A673 (cell line): ENCODE measurements at regions not wholly inside any gene's neighbourhood (a gene's known extent, or its start where the extent isn't known, plus 50 kb on each side); places are given as distances from the start of the nearest gene placed in this dataset.

Experiments used
- BruUV-seq: library from RNA; stranded (reverse); fragments of 400-500 nt; replicated peaks from 2 replicates; lab custom pipeline; 2021; lab: Mats Ljungman, UMichigan
- CTCF ChIA-PET: fragments of 300-600 bp; sonication (Branson Sonifier 250); formaldehyde crosslinking; loops from one replicate; lab custom pipeline; 2022; ENCODE audit warnings: antibody characterized with exemption; lab: Charles Lee
- POLR2A ChIA-PET: fragments of 300-600 bp; sonication (Branson Sonifier 250); formaldehyde crosslinking; loops from one replicate; lab custom pipeline; 2022; ENCODE audit warnings: antibody characterized with exemption; ENCODE audit not compliant: low non-redundant PET; lab: Charles Lee
- DNase-seq: peaks from one replicate; pipeline ENCODE4 v3.0.0-alpha.2; 2015; ENCODE audit warnings: low spot score
- H3K27ac ChIP-seq: fragments of 200-600 bp; sonication (generic); 2 replicates; pipeline ENCODE4 v1.5.1; 2016; ENCODE audit warnings: mixed run types, low read depth, mild to moderate bottlenecking, mixed read lengths, antibody characterized with exemption, low read length; ENCODE audit not compliant: poor library complexity, severe bottlenecking
- H3K27me3 ChIP-seq: fragments of 200-600 bp; sonication (generic); replicated peaks from 2 replicates; pipeline ENCODE4 v1.6.1; 2017; ENCODE audit warnings: mixed run types, low read depth, mild to moderate bottlenecking, mixed read lengths, antibody characterized with exemption, low read length; ENCODE audit not compliant: insufficient read depth, poor library complexity
- H3K36me3 ChIP-seq: fragments of 200-600 bp; sonication (generic); 2 replicates; pipeline ENCODE4 v1.6.1; 2016; ENCODE audit warnings: mixed run types, mild to moderate bottlenecking, mixed read lengths, antibody characterized with exemption, low read length; ENCODE audit not compliant: insufficient read depth, poor library complexity, severe bottlenecking
- H3K4me1 ChIP-seq: fragments of 200-600 bp; sonication (generic); 2 replicates; pipeline ENCODE4 v1.6.1; 2017; ENCODE audit warnings: mixed run types, mild to moderate bottlenecking, mixed read lengths, antibody characterized with exemption, low read length; ENCODE audit not compliant: insufficient read depth, poor library complexity, severe bottlenecking
- H3K4me3 ChIP-seq: fragments of 200-600 bp; sonication (generic); 2 replicates; pipeline ENCODE4 v1.5.1; 2016; ENCODE audit warnings: low read depth, mixed run types, mild to moderate bottlenecking, mixed read lengths, low read length; ENCODE audit not compliant: poor library complexity, severe bottlenecking
- H3K9me3 ChIP-seq: fragments of 200-600 bp; sonication (generic); 2 replicates; pipeline ENCODE4 v1.6.1; 2016; ENCODE audit warnings: mixed run types, low read depth, mild to moderate bottlenecking, mixed read lengths, antibody characterized with exemption, low read length; ENCODE audit not compliant: poor library complexity, severe bottlenecking
- CTCF ChIP-seq: fragments of 300-800, 200-600 bp; sonication (generic); conservative IDR thresholded peaks from 2 replicates; pipeline ENCODE4 v1.5.1; 2017; ENCODE audit warnings: low read depth, mild to moderate bottlenecking, antibody characterized with exemption, low read length, moderate library complexity, mixed read lengths
- EZH2 ChIP-seq: fragments of 200-600 bp; sonication (generic); IDR thresholded peaks from 2 replicates; pipeline ENCODE4 v1.6.1; 2017; ENCODE audit warnings: borderline replicate concordance, low read depth, mild to moderate bottlenecking, mixed read lengths, antibody characterized with exemption, low read length; ENCODE audit not compliant: poor library complexity, severe bottlenecking
- intact Hi-C: fragments of 100-400 bp; cut with micrococcal nuclease; formaldehyde crosslinking; loops from one replicate; pipeline ENCODE4 v1.10.0; 2022; ENCODE audit not compliant: unreplicated experiment

GRCh38 chr9:90734631-90735030 lies 67.0 kb upstream of the SYK start:
- Histone ChIP-seq H3K36me3 (no peaks in the 10 kb centered on the region), H3K4me3 (no peak overlapping the region), H3K4me1 (no peaks in the 10 kb centered on the region), H3K27ac (no peak overlapping the region), H3K27me3 (peaks cover 5% of the 10 kb centered on the region), H3K9me3 (no peaks in the 10 kb centered on the region)
- intact Hi-C loops: no loop called here
- TF ChIP-seq EZH2: no peak
- TF ChIP-seq CTCF: no peak
- DNase-seq: no peak
- ChIA-PET POLR2A (no interaction called here), CTCF (no interaction called here)
- BruUV-seq: no TSS peak

GRCh38 chr9:90729351-90729750 lies 72.3 kb upstream of the SYK start:
- TF ChIP-seq EZH2 (no peak), CTCF (no peak)
- CTCF ChIA-PET: no interaction called here
- no peak for DNase-seq
- intact Hi-C loops: no loop called here
- Histone ChIP-seq H3K4me3 (no peak overlapping the region), H3K9me3 (no peaks in the 10 kb centered on the region), H3K4me1 (no peaks in the 10 kb centered on the region), H3K27ac (no peak overlapping the region), H3K27me3 (peaks cover 5% of the 10 kb centered on the region), H3K36me3 (no peaks in the 10 kb centered on the region)
- no TSS peak for BruUV-seq
- POLR2A ChIA-PET: no interaction called here

- Histone ChIP-seq H3K4me1 (no peaks in the 10 kb centered on the region), H3K4me3 (no peak overlapping the region), H3K36me3 (no peaks in the 10 kb centered on the region), H3K27ac (no peak overlapping the region), H3K27me3 (no peaks in the 10 kb centered on the region), H3K9me3 (no peaks in the 10 kb centered on the region)
- no peak for DNase-seq
- no TSS peak for BruUV-seq
- intact Hi-C loops: no loop called here
- no peak for TF ChIP-seq CTCF
- no peak for TF ChIP-seq EZH2
- POLR2A ChIA-PET: no interaction called here
- CTCF ChIA-PET: no interaction called here
Observed at GRCh38 chr9:90727488-90727887, 74.1 kb upstream of the SYK start.
